Fibroblast of mammary gland (primary cell): ENCODE measurements at regions not wholly inside any gene's neighbourhood (a gene's known extent, or its start where the extent isn't known, plus 50 kb on each side); places are given as distances from the start of the nearest gene placed in this dataset.

Experiments used
- DNase-seq: peaks from one replicate; pipeline ENCODE4 v3.0.0-alpha.2; 2010; ENCODE audit warnings: low read depth
- H3K4me3 ChIP-seq: 2 replicates; pipeline ENCODE4 v1.5.1; 2011; ENCODE audit warnings: low read depth, mild to moderate bottlenecking, low read length, moderate library complexity; ENCODE audit not compliant: control insufficient read depth
- TF ChIP-seq, protein P1 (sequence below): conservative IDR thresholded peaks from 2 replicates; pipeline ENCODE4 v1.5.1; 2011; ENCODE audit warnings: low read depth, low read length, inconsistent platforms; ENCODE audit not compliant: control insufficient read depth, insufficient read depth

- no peak for DNase-seq
- TF ChIP-seq, protein P1, sequence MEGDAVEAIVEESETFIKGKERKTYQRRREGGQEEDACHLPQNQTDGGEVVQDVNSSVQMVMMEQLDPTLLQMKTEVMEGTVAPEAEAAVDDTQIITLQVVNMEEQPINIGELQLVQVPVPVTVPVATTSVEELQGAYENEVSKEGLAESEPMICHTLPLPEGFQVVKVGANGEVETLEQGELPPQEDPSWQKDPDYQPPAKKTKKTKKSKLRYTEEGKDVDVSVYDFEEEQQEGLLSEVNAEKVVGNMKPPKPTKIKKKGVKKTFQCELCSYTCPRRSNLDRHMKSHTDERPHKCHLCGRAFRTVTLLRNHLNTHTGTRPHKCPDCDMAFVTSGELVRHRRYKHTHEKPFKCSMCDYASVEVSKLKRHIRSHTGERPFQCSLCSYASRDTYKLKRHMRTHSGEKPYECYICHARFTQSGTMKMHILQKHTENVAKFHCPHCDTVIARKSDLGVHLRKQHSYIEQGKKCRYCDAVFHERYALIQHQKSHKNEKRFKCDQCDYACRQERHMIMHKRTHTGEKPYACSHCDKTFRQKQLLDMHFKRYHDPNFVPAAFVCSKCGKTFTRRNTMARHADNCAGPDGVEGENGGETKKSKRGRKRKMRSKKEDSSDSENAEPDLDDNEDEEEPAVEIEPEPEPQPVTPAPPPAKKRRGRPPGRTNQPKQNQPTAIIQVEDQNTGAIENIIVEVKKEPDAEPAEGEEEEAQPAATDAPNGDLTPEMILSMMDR = no peak
- H3K4me3 ChIP-seq = no peak overlapping the region
Measured at GRCh38 chr22:49301398-49302149, 526.1 kb downstream of the BRD1 start.

DNA sequence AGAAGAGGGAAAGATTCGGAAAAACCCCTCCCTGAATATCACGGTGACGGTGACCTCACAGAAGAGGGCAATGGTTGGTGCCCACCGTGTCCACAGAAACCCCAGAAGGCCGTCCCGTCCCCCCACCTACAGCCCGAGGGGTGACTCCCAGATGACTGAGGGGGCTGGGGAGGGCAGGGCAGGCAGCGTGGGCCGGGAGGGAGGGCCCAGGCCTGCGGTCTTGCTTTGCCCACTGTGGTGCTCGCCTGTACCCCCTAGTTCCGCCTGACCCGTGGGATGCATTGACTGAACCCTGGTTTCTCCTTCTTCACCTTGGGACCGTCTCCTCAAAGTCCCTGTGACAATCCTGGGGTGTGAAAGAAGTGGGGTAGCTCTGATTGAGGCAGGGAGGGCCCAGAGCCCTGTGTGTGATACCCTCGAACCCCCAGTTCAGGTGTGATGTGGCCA is 526.7 kb downstream of the BRD1 start:
- no peak overlapping the region for H3K4me3 ChIP-seq
- no peak for DNase-seq
- TF ChIP-seq, protein P1 = no peak

- TF ChIP-seq, protein P1 = no peak
- no peak for DNase-seq
Measured at GRCh38 chr22:49300241-49300640, 527.4 kb downstream of the BRD1 start.

DNA sequence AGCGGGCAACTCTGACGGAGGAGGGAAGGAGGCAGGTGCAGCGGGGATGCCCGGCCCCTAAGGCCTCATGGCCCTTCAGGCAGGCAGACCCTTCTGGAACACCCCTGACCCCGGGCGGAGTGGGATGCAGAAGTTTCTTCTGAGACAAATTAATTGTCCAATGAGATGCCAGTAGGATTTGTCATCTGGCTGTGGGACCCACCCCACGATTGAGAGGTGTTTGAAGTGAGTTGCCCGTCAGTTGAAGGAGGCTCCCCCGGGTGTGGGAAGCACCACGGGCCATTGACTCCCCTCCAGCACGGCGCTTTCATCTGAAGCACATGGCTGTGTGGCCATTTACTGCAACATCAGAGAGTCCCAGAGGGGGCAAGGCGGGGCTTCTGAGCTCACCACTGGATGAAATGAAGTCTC is 527.8 kb downstream of the BRD1 start:
- no peak for DNase-seq
- TF ChIP-seq, protein P1 = no peak
- H3K4me3 ChIP-seq = no peak overlapping the region

More at GRCh38 chr22:49300241-49300640, 527.4 kb downstream of the BRD1 start:
- no peak overlapping the region for H3K4me3 ChIP-seq

DNA sequence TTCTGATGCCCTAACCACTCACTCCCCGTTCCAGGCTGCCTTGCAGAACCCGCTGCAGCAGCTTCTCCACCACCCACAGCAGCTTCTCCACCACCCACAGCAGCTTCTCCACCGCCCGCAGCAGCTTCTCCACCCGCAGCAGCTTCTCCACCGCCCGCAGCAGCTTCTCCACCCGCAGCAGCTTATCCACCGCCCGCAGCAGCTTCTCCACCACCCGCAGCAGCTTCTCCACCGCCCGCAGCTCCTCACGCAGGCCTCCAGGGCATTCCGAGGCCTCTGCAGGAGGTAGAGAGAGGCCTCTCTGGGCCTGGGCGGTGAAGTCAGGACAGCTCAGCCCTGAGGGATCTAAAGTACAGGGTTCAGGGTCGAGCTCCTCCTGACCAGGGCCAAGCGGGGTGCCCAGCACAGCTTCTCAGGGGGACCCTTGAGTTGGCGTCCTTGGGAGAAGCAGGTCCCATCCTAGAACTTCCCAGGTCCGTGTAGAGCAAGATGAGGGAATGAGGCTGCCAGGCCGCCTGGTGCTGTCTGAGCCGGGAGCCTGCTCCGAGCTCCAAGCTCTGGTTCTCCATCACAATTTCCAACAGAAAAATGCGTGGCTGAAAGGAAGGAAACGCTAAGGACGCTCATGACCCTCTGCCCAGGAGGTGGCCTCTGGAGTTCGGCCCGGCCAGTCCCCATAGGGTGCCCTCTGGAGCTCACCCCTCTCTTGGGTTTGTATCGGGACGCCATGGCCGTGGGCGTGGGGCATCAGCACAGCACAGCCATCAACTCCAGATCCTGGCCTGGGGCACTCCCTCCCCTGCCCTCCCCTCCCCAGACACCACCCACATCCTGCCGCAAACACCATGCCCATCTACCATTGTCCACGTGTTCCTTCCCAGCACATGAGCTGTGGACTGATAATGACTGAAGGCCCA is 528.6 kb downstream of the BRD1 start:
- H3K4me3 ChIP-seq = no peak overlapping the region
- no peak for DNase-seq
- TF ChIP-seq, protein P1 = no peak

- TF ChIP-seq, protein P1 = no peak
- no peak overlapping the region for H3K4me3 ChIP-seq
- DNase-seq = no peak
Measured at GRCh38 chr22:49297871-49298721, 529.6 kb downstream of the BRD1 start.
